Left ventricle myocardium inferior (tissue), 1 donor: ENCODE measurements at regions not wholly inside any gene's neighbourhood (a gene's known extent, or its start where the extent isn't known, plus 50 kb on each side); places are given as distances from the start of the nearest gene placed in this dataset.

Experiments
- DNase-seq: peaks from one replicate; pipeline ENCODE4 v3.0.0-alpha.2; 2020
- H3K27ac ChIP-seq: fragments of 200-600 bp; replicated peaks from 2 replicates; pipeline ENCODE4 v1.8.0; 2021
- H3K27me3 ChIP-seq: fragments of 200-600 bp; 2 replicates; pipeline ENCODE4 v1.8.0; 2021; ENCODE audit warnings: low read depth
- H3K36me3 ChIP-seq: fragments of 200-600 bp; 2 replicates; pipeline ENCODE4 v1.8.0; 2021
- H3K4me1 ChIP-seq: fragments of 200-600 bp; 2 replicates; pipeline ENCODE4 v1.8.0; 2021
- H3K4me3 ChIP-seq: fragments of 200-600 bp; 2 replicates; pipeline ENCODE4 v1.8.0; 2021; ENCODE audit warnings: mild to moderate bottlenecking, moderate library complexity
- H3K9me3 ChIP-seq: fragments of 200-600 bp; replicated peaks from 2 replicates; pipeline ENCODE4 v1.8.0; 2021
- CTCF ChIP-seq: fragments of 200-600 bp; IDR thresholded peaks from 2 replicates; pipeline ENCODE4 v1.8.0; 2021; ENCODE audit warnings: antibody characterized with exemption, mild to moderate bottlenecking, borderline replicate concordance
- intact Hi-C: fragments of 100-400 bp; cut with micrococcal nuclease; formaldehyde crosslinking; loops from one replicate; pipeline ENCODE4 v1.11.0; 2022
- donor health status: DM: no; HTN: yes; CAD: no; lungs with severe emphysema.

- H3K9me3 ChIP-seq = peaks cover 27% of the 10 kb centered on the region
Observed at GRCh38 chr2:57685032-57685431, 361.6 kb upstream of the VRK2 start.

GRCh38 chr2:57692395-57692794 is 354.2 kb upstream of the VRK2 start:
- Histone ChIP-seq H3K36me3 (no peaks in the 10 kb centered on the region), H3K27ac (no peak overlapping the region), H3K9me3 (peaks cover 36% of the 10 kb centered on the region), H3K27me3 (no peaks in the 10 kb centered on the region), H3K4me3 (no peak overlapping the region), H3K4me1 (no peaks in the 10 kb centered on the region)
- no peak for DNase-seq
- TF ChIP-seq CTCF = no peak
- intact Hi-C loops = no loop called here

More at GRCh38 chr2:57685032-57685431, 361.6 kb upstream of the VRK2 start:
- no peaks in the 10 kb centered on the region for H3K4me1 ChIP-seq
- no peaks in the 10 kb centered on the region for H3K27me3 ChIP-seq
- intact Hi-C loops = no loop called here
- TF ChIP-seq CTCF = no peak
- H3K36me3 ChIP-seq = no peaks in the 10 kb centered on the region
- no peak overlapping the region for H3K27ac ChIP-seq
- H3K4me3 ChIP-seq = no peak overlapping the region
- DNase-seq = no peak

GRCh38 chr2:57693177-57693576 is 353.4 kb upstream of the VRK2 start:
- H3K9me3 ChIP-seq = peaks cover 30% of the 10 kb centered on the region
- H3K27me3 ChIP-seq = no peaks in the 10 kb centered on the region
- no peaks in the 10 kb centered on the region for H3K4me1 ChIP-seq
- no peaks in the 10 kb centered on the region for H3K36me3 ChIP-seq
- no peak for DNase-seq
- no peak overlapping the region for H3K27ac ChIP-seq
- intact Hi-C loops = no loop called here
- TF ChIP-seq CTCF = no peak
- no peak overlapping the region for H3K4me3 ChIP-seq

GRCh38 chr2:57693965-57694364 is 352.6 kb upstream of the VRK2 start:
- no peak for TF ChIP-seq CTCF
- Histone ChIP-seq H3K9me3 (peaks cover 30% of the 10 kb centered on the region), H3K4me3 (no peak overlapping the region), H3K36me3 (no peaks in the 10 kb centered on the region), H3K4me1 (no peaks in the 10 kb centered on the region), H3K27ac (no peak overlapping the region), H3K27me3 (no peaks in the 10 kb centered on the region)
- DNase-seq = no peak
- intact Hi-C loops = no loop called here

- no peak overlapping the region for H3K4me3 ChIP-seq
- H3K4me1 ChIP-seq = no peaks in the 10 kb centered on the region
- H3K27me3 ChIP-seq = no peaks in the 10 kb centered on the region
- no peak overlapping the region for H3K27ac ChIP-seq
- TF ChIP-seq CTCF = no peak
- intact Hi-C loops = no loop called here
- no peak for DNase-seq
- H3K9me3 ChIP-seq = peaks cover 10% of the 10 kb centered on the region
- H3K36me3 ChIP-seq = no peaks in the 10 kb centered on the region
Observed at GRCh38 chr2:57696016-57696415, 350.6 kb upstream of the VRK2 start.

GRCh38 chr2:57698392-57698791 is 348.2 kb upstream of the VRK2 start:
- Histone ChIP-seq H3K27ac (no peak overlapping the region), H3K4me1 (no peaks in the 10 kb centered on the region), H3K9me3 (no peaks in the 10 kb centered on the region), H3K36me3 (no peaks in the 10 kb centered on the region), H3K4me3 (no peak overlapping the region), H3K27me3 (no peaks in the 10 kb centered on the region)
- no peak for DNase-seq
- no peak for TF ChIP-seq CTCF
- intact Hi-C loops = no loop called here
